OCI-LY1 (cell line): ENCODE measurements at regions not wholly inside any gene's neighbourhood (a gene's known extent, or its start where the extent isn't known, plus 50 kb on each side); places are given as distances from the start of the nearest gene placed in this dataset.

Experiments
- H2AFZ ChIP-seq: fragments of 200-600 bp; sonication (generic), shearing (Covaris generic); 2 replicates; pipeline ENCODE4 v1.6.0; 2014; ENCODE audit warnings: antibody characterized with exemption, mild to moderate bottlenecking, low read length
- H3F3A ChIP-seq: fragments of 200-600 bp; sonication (generic), shearing (Covaris generic); 2 replicates; pipeline ENCODE4 v1.6.0; 2014; ENCODE audit warnings: mild to moderate bottlenecking, antibody characterized with exemption, low read length, moderate library complexity; ENCODE audit not compliant: insufficient read depth
- H3K27ac ChIP-seq: fragments of 200-600 bp; sonication (generic); 2 replicates; pipeline ENCODE4 v1.5.1; 2014; ENCODE audit warnings: low read length, mixed run types, mild to moderate bottlenecking, low read depth; ENCODE audit not compliant: poor library complexity, severe bottlenecking
- H3K27me3 ChIP-seq: fragments of 200-600 bp; sonication (generic); 2 replicates; pipeline ENCODE4 v1.6.0; 2014; ENCODE audit warnings: antibody characterized with exemption, mild to moderate bottlenecking, low read length, moderate library complexity; ENCODE audit not compliant: insufficient read depth
- H3K36me3 ChIP-seq: fragments of 200-600 bp; sonication (generic); 2 replicates; pipeline ENCODE4 v1.6.1; 2014; ENCODE audit warnings: mild to moderate bottlenecking, antibody characterized with exemption, low read length, moderate library complexity, mixed read lengths; ENCODE audit not compliant: insufficient read depth
- H3K4me1 ChIP-seq: fragments of 200-600 bp; sonication (generic); 2 replicates; pipeline ENCODE4 v1.5.1; 2014; ENCODE audit warnings: mild to moderate bottlenecking, low read length, moderate library complexity; ENCODE audit not compliant: insufficient read depth, severe bottlenecking
- H3K4me2 ChIP-seq: fragments of 200-600 bp; sonication (generic), shearing (Covaris generic); 2 replicates; pipeline ENCODE4 v1.6.1; 2014; ENCODE audit warnings: low read length
- H3K4me3 ChIP-seq: fragments of 200-600 bp; sonication (generic); 2 replicates; pipeline ENCODE4 v1.5.1; 2014; ENCODE audit warnings: low read length, low read depth, mild to moderate bottlenecking, mixed read lengths; ENCODE audit not compliant: poor library complexity, severe bottlenecking
- H3K79me2 ChIP-seq: fragments of 200-600 bp; shearing (Covaris generic); 2 replicates; pipeline ENCODE4 v1.6.1; 2016; ENCODE audit warnings: mixed run types, low read length, mixed read lengths; ENCODE audit not compliant: insufficient read depth
- H3K9ac ChIP-seq: fragments of 200-600 bp; sonication (generic), shearing (Covaris generic); 2 replicates; pipeline ENCODE4 v1.6.1; 2014; ENCODE audit warnings: mild to moderate bottlenecking, low read length, mixed read lengths
- H3K9me2 ChIP-seq: fragments of 200-600 bp; sonication (generic), shearing (Covaris generic); 2 replicates; pipeline ENCODE4 v1.6.1; 2014; ENCODE audit warnings: low read depth, mild to moderate bottlenecking, low read length, mixed read lengths
- H3K9me3 ChIP-seq: fragments of 200-600 bp; shearing (Covaris generic); 2 replicates; pipeline ENCODE4 v1.6.1; 2014; ENCODE audit warnings: low read length, mixed read lengths
- H4K20me1 ChIP-seq: fragments of 200-600 bp; sonication (generic), shearing (Covaris generic); 2 replicates; pipeline ENCODE4 v1.6.0; 2016; ENCODE audit warnings: mild to moderate bottlenecking, low read length; ENCODE audit not compliant: insufficient read depth
- CTCF ChIP-seq: fragments of 200-600 bp; sonication (generic), shearing (Covaris generic); IDR thresholded peaks from 2 replicates; pipeline ENCODE4 v1.5.1; 2017; ENCODE audit warnings: mild to moderate bottlenecking, antibody characterized with exemption, low read length, moderate library complexity, mixed read lengths
- EZH2 ChIP-seq: fragments of 200-600 bp; sonication (generic), shearing (Covaris generic); IDR thresholded peaks from 2 replicates; pipeline ENCODE4 v1.8.0; 2017; ENCODE audit warnings: borderline replicate concordance, mixed run types, mild to moderate bottlenecking, antibody characterized with exemption, low read length, moderate library complexity, mixed read lengths

GRCh38 chr14:25944020-25944419 lies 653.8 kb downstream of the NOVA1 start:
- no peak overlapping the region for H3K27ac ChIP-seq
- no peaks in the 10 kb centered on the region for H4K20me1 ChIP-seq
- H3F3A ChIP-seq: no peaks in the 10 kb centered on the region
- H3K27me3 ChIP-seq: no peaks in the 10 kb centered on the region
- H3K79me2 ChIP-seq: no peaks in the 10 kb centered on the region
- H3K4me3 ChIP-seq: no peak overlapping the region
- H2AFZ ChIP-seq: no peak overlapping the region
- H3K4me1 ChIP-seq: no peaks in the 10 kb centered on the region
- H3K9me2 ChIP-seq: no peaks in the 10 kb centered on the region
- no peak overlapping the region for H3K4me2 ChIP-seq
- H3K9ac ChIP-seq: no peak overlapping the region
- H3K36me3 ChIP-seq: no peaks in the 10 kb centered on the region
- TF ChIP-seq EZH2 (no peak), CTCF (no peak)
- no peaks in the 10 kb centered on the region for H3K9me3 ChIP-seq

GRCh38 chr14:25943329-25943728 lies 654.5 kb downstream of the NOVA1 start:
- H4K20me1 ChIP-seq: no peaks in the 10 kb centered on the region
- H3K9me3 ChIP-seq: no peaks in the 10 kb centered on the region
- no peak overlapping the region for H2AFZ ChIP-seq
- no peak for TF ChIP-seq CTCF
- TF ChIP-seq EZH2: no peak
- no peaks in the 10 kb centered on the region for H3F3A ChIP-seq
- no peaks in the 10 kb centered on the region for H3K36me3 ChIP-seq
- H3K79me2 ChIP-seq: no peaks in the 10 kb centered on the region
- no peak overlapping the region for H3K4me2 ChIP-seq
- no peak overlapping the region for H3K4me3 ChIP-seq
- H3K9ac ChIP-seq: no peak overlapping the region
- no peaks in the 10 kb centered on the region for H3K9me2 ChIP-seq
- H3K4me1 ChIP-seq: no peaks in the 10 kb centered on the region
- no peaks in the 10 kb centered on the region for H3K27me3 ChIP-seq
- H3K27ac ChIP-seq: no peak overlapping the region

GRCh38 chr14:25942090-25942489 lies 655.7 kb downstream of the NOVA1 start:
- Histone ChIP-seq H3K79me2 (no peaks in the 10 kb centered on the region), H3K9me2 (no peaks in the 10 kb centered on the region), H3K4me3 (no peak overlapping the region), H2AFZ (no peak overlapping the region), H4K20me1 (no peaks in the 10 kb centered on the region), H3K9me3 (no peaks in the 10 kb centered on the region), H3K27ac (no peak overlapping the region), H3K4me1 (no peaks in the 10 kb centered on the region), H3K36me3 (no peaks in the 10 kb centered on the region), H3K9ac (no peak overlapping the region), H3K4me2 (no peak overlapping the region), H3K27me3 (no peaks in the 10 kb centered on the region), H3F3A (no peaks in the 10 kb centered on the region)
- no peak for TF ChIP-seq CTCF
- no peak for TF ChIP-seq EZH2
